GM19043 (cell line): ENCODE measurements at regions not wholly inside any gene's neighbourhood (a gene's known extent, or its start where the extent isn't known, plus 50 kb on each side); places are given as distances from the start of the nearest gene placed in this dataset.
"Not testable (repeated sequence)": the region's sequence is repeated elsewhere in the genome, so short reads cannot be mapped to it uniquely, and the experiment has no call there.

Experiments
- ATAC-seq: cut with Tn5 transposase; IDR thresholded peaks from one replicate; pipeline ENCODE4 v1.9.1; 2021; ENCODE audit warnings: low read depth; ENCODE audit not compliant: unreplicated experiment

- no peak for ATAC-seq
These were observed 554.8 kb upstream of the HTR2C start for GRCh38 chrX:114028907-114029662.

GRCh38 chrX:114017086-114017485 lies 566.8 kb upstream of the HTR2C start:
- no peak for ATAC-seq

- ATAC-seq: no peak
These were observed 567.9 kb upstream of the HTR2C start for GRCh38 chrX:114015966-114016365.

- ATAC-seq: no peak
These were observed 577.2 kb upstream of the HTR2C start for GRCh38 chrX:114006664-114007063.

GRCh38 chrX:113996781-113997180 lies 587.1 kb upstream of the HTR2C start:
- ATAC-seq: no peak

- ATAC-seq: not testable (repeated sequence)
These were observed 592.2 kb upstream of the HTR2C start for GRCh38 chrX:113991720-113992119.

- not testable (repeated sequence) for ATAC-seq
These were observed 593.2 kb upstream of the HTR2C start for GRCh38 chrX:113990669-113991068.

GRCh38 chrX:113988315-113988935 lies 595.5 kb upstream of the HTR2C start:
- ATAC-seq: not testable (repeated sequence)

- ATAC-seq: no peak
These were observed 597.5 kb upstream of the HTR2C start for GRCh38 chrX:113986427-113986826.

GRCh38 chrX:113982766-113983165 lies 601.1 kb upstream of the HTR2C start:
- no peak for ATAC-seq

- ATAC-seq: no peak
These were observed 602.9 kb upstream of the HTR2C start for GRCh38 chrX:113980953-113981352.

- no peak for ATAC-seq
These were observed 606.0 kb upstream of the HTR2C start for GRCh38 chrX:113977887-113978286.

- ATAC-seq: no peak
These were observed 608.4 kb upstream of the HTR2C start for GRCh38 chrX:113975441-113975840.

- ATAC-seq: no peak
These were observed 609.0 kb upstream of the HTR2C start for GRCh38 chrX:113974881-113975280.

GRCh38 chrX:113973706-113974105 lies 610.2 kb upstream of the HTR2C start:
- no peak for ATAC-seq

- ATAC-seq: no peak
These were observed 617.1 kb upstream of the HTR2C start for GRCh38 chrX:113966791-113967190.

- ATAC-seq: no peak
These were observed 621.5 kb upstream of the HTR2C start for GRCh38 chrX:113962343-113962742.

- ATAC-seq: no peak
These were observed 623.8 kb upstream of the HTR2C start for GRCh38 chrX:113959912-113960626.

GRCh38 chrX:113956936-113957335 lies 627.0 kb upstream of the HTR2C start:
- ATAC-seq: no peak

- no peak for ATAC-seq
These were observed 629.6 kb upstream of the HTR2C start for GRCh38 chrX:113954297-113954696.

GRCh38 chrX:113950081-113950678 lies 633.7 kb upstream of the HTR2C start:
- ATAC-seq: no peak
